Activated naive CD4-positive, alpha-beta T cell treated with anti-CD3 and anti-CD28 coated beads for 36 hours (primary cell): ENCODE measurements at regions not wholly inside any gene's neighbourhood (a gene's known extent, or its start where the extent isn't known, plus 50 kb on each side); places are given as distances from the start of the nearest gene placed in this dataset.
"Not testable (repeated sequence)": the region's sequence is repeated elsewhere in the genome, so short reads cannot be mapped to it uniquely, and the experiment has no call there.

Experiments used
- CTCF ChIA-PET: fragments of 350-600 bp; sonication (Branson Sonifier 250); formaldehyde crosslinking; loops from one replicate; lab custom pipeline; 2021; ENCODE audit warnings: antibody characterized with exemption; lab: Charles Lee
- DNase-seq: peaks from one replicate; pipeline ENCODE4 v3.0.0-alpha.2; 2020
- H3K27ac Mint-ChIP-seq: one replicate; pipeline ENCODE4 v1.8.0; 2021; ENCODE audit warnings: mild to moderate bottlenecking, mixed read lengths
- H3K27me3 Mint-ChIP-seq: one replicate; pipeline ENCODE4 v1.8.0; 2021; ENCODE audit warnings: low read depth, mixed read lengths
- H3K36me3 Mint-ChIP-seq: one replicate; pipeline ENCODE4 v1.8.0; 2021; ENCODE audit warnings: low read depth, mixed read lengths
- H3K4me1 Mint-ChIP-seq: one replicate; pipeline ENCODE4 v1.8.0; 2021; ENCODE audit warnings: low read depth, mixed read lengths
- H3K4me3 Mint-ChIP-seq: one replicate; pipeline ENCODE4 v1.8.0; 2021; ENCODE audit warnings: mild to moderate bottlenecking, moderate library complexity, mixed read lengths
- H3K9me3 Mint-ChIP-seq: one replicate; pipeline ENCODE4 v1.8.0; 2021; ENCODE audit warnings: mixed read lengths
- intact Hi-C: fragments of 100-400 bp; cut with micrococcal nuclease; formaldehyde crosslinking; loops from one replicate; pipeline ENCODE4 v1.15.1; 2023

DNA sequence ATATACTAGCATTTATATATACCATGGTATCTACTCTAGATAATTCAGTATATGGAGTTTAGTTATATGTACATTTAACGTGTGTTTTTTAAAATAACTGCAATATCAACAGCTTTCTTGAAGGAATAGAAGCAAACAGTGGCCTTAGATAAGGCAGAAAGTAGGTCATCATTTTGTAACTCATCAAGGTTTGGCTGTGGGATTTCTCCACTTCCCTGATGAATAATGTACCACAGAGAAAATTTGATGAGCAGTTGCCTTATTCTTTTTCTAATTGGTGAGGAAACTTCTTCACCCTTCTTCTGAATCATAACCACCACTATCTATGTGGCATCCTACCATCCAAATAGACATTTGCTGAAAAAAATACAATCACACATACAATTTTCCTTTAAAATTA, 590.2 kb upstream of the SPRY2 start:
- no peak overlapping the region for H3K27ac Mint-ChIP-seq
- intact Hi-C loops, result no loop called here
- no peaks in the 10 kb centered on the region for H3K36me3 Mint-ChIP-seq
- CTCF ChIA-PET, result no interaction called here
- DNase-seq, result no peak
- peaks cover 2% of the 10 kb centered on the region for H3K9me3 Mint-ChIP-seq
- H3K4me3 Mint-ChIP-seq, result no peak overlapping the region
- H3K4me1 Mint-ChIP-seq, result no peaks in the 10 kb centered on the region
- no peaks in the 10 kb centered on the region for H3K27me3 Mint-ChIP-seq

DNA sequence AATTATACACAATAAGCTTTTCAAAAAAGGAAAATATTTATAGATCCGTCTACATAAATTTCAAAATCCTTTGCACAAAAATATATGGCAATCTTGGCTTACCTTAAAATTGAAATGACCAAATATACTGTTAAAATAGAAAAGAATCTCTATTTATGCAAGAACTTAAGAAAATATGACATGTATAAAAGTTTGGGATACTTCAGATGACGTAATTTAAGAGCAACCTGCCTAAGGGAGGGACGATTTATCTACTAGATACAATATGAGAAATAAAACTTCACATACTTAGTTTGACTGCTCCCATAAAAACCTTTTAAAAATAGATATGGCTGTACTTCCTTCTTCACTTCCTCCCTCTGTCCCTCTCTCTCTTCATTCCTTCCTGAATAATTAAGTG, 587.3 kb upstream of the SPRY2 start:
- no peak overlapping the region for H3K27ac Mint-ChIP-seq
- H3K27me3 Mint-ChIP-seq, result no peaks in the 10 kb centered on the region
- no peak for DNase-seq

DNA sequence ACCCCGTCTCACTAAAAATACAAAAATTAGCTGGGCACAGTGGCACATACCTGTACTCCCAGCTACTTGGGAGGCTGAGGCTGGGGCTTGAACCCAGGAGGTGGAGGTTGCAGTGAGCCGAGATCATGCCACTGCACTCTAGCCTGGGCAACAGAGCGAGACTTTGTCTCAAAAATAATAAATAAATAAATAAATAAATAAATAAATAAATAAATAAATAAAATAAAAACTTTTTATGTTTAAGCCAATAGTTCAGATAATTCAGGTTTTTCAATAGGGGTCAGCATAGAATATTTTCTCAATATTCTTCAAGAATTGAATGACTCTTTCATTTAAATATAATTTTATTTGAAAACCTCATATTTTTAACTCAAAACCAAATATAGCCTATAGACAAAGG, 585.1 kb upstream of the SPRY2 start:
- intact Hi-C loops, DNase-seq, H3K27ac Mint-ChIP-seq, H3K4me3 Mint-ChIP-seq, CTCF ChIA-PET, H3K27me3 Mint-ChIP-seq, H3K9me3 Mint-ChIP-seq, H3K36me3 Mint-ChIP-seq, H3K4me1 Mint-ChIP-seq: not testable (repeated sequence)

More for the DNA sequence above, 587.3 kb upstream of the SPRY2 start:
- CTCF ChIA-PET, result no interaction called here
- intact Hi-C loops, result no loop called here
- H3K9me3 Mint-ChIP-seq, result peaks cover under 1% of the 10 kb centered on the region
- H3K4me1 Mint-ChIP-seq, result no peaks in the 10 kb centered on the region
- no peaks in the 10 kb centered on the region for H3K36me3 Mint-ChIP-seq
- no peak overlapping the region for H3K4me3 Mint-ChIP-seq

DNA sequence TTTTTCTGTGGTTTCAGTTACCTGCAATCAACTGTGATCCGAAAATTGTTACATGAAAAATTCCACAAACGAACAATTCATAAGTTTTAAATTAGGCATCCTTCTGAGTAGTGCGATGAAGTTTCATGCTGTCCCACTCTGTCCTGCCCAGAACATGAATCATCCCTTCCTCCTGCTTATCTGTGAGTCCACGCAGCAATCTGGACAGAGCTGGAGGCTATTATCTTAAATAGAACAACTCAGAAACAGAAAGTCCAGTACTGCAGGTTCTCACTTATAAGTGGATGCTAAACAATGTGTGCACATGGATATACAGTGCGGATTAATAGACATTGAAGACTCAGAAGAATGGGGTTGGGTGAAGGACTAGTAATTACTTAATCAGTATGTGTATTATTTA, 583.7 kb upstream of the SPRY2 start:
- DNase-seq, result no peak
- CTCF ChIA-PET, result interaction anchor here (0.6 kb wide), 1 partner anchor 1087 kb away, joined by 4 read pairs; no protein-coding TSS in a partner anchor
- no peaks in the 10 kb centered on the region for H3K9me3 Mint-ChIP-seq
- H3K36me3 Mint-ChIP-seq, result no peaks in the 10 kb centered on the region
- H3K27me3 Mint-ChIP-seq, result no peaks in the 10 kb centered on the region
- H3K4me1 Mint-ChIP-seq, result no peaks in the 10 kb centered on the region
- no peak overlapping the region for H3K4me3 Mint-ChIP-seq
- no peak overlapping the region for H3K27ac Mint-ChIP-seq
- intact Hi-C loops, result no loop called here

DNA sequence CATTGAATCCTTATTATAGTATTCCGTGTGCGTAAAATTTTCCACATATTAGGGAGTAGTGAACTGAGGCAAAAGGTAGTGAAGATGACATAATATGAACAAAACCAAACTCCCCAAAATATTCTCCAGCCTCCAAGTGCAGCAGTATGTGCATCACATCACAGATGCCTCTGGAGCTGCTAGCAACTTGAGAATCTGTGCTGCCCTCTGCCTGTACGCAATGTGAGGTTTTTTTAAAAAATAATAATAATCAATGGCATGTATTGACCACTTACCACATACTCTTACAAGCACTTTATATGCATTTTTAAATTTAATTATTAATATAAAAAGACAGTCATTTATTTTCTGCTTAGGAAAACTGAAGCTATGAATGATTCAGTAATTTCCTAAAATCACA, 583.0 kb upstream of the SPRY2 start:
- no peaks in the 10 kb centered on the region for H3K27me3 Mint-ChIP-seq
- DNase-seq, result no peak
- H3K4me1 Mint-ChIP-seq, result no peaks in the 10 kb centered on the region
- intact Hi-C loops, result no loop called here
- H3K27ac Mint-ChIP-seq, result no peak overlapping the region
- CTCF ChIA-PET, result interaction anchor here (0.6 kb wide), 1 partner anchor 1088 kb away, joined by 4 read pairs; no protein-coding TSS in a partner anchor
- H3K9me3 Mint-ChIP-seq, result no peaks in the 10 kb centered on the region
- no peaks in the 10 kb centered on the region for H3K36me3 Mint-ChIP-seq
- H3K4me3 Mint-ChIP-seq, result no peak overlapping the region

DNA sequence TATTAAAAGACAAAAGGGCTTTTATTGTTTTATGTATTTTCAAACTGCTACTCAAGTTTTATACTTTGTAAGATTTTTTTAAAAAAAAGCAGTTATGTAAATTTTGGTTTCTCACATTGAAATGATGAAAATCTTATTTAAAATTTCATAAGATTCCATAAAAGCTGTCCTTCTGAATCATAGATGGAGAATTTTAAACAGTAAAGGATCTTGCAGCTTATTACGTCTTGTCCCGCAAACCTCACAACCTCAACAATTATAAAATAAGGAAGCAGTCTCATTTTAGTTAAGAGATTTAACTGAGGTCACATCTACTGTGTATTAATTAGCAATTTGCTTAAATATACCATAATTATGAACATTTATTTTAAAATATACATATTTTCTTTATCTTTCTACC, 581.0 kb upstream of the SPRY2 start:
- Mint-ChIP-seq H3K4me3 (no peak overlapping the region), H3K36me3 (no peaks in the 10 kb centered on the region), H3K9me3 (no peaks in the 10 kb centered on the region), H3K27ac (no peak overlapping the region), H3K4me1 (no peaks in the 10 kb centered on the region), H3K27me3 (no peaks in the 10 kb centered on the region)
- no peak for DNase-seq
- intact Hi-C loops, result no loop called here
- CTCF ChIA-PET, result no interaction called here

DNA sequence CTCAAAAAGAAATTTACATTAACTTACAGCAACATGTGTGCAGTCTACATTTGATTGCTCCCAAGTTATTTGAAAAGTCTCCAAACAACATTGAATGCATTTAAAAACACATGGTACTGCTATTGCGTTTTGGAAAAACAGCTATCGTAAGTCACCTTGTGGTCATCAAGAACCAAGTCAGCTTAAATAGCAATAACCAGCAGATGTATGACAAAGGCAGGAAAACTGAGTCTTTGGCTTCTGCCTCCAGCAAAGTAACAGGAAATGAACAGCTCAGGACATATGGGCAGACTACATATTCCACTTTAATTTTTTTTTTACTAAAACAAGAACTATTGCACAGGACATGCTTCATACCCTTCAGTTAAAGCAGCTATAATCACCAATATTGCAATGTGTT, 580.6 kb upstream of the SPRY2 start:
- peaks cover under 1% of the 10 kb centered on the region for H3K9me3 Mint-ChIP-seq
- H3K36me3 Mint-ChIP-seq, result no peaks in the 10 kb centered on the region
- intact Hi-C loops, result no loop called here
- H3K27me3 Mint-ChIP-seq, result no peaks in the 10 kb centered on the region
- no peak overlapping the region for H3K4me3 Mint-ChIP-seq
- CTCF ChIA-PET, result no interaction called here
- H3K4me1 Mint-ChIP-seq, result no peaks in the 10 kb centered on the region
- no peak overlapping the region for H3K27ac Mint-ChIP-seq
- no peak for DNase-seq

DNA sequence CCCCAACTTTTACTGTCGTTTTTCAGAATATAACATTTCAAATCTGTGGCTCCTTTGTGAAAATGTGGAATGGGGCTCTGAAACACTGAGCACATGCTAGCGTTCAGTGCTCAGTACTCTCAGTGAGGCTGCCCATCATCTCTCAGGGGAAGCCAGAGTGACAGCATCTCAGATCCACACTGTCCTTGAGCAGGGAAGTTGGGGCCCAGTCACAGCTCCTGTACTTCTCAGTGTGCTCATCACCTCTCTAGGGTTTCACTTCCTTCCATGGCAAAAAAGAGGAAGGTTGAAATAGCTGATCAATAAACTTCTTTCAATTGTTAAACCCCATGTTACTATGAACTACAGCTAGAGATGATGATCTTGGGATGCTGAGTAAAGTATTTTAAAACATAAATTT, 565.9 kb upstream of the SPRY2 start:
- Mint-ChIP-seq H3K27me3 (no peaks in the 10 kb centered on the region), H3K4me1 (no peaks in the 10 kb centered on the region), H3K36me3 (no peaks in the 10 kb centered on the region), H3K27ac (no peak overlapping the region), H3K4me3 (no peak overlapping the region), H3K9me3 (peaks cover 3% of the 10 kb centered on the region)
- intact Hi-C loops, result no loop called here
- CTCF ChIA-PET, result interaction anchor here (0.7 kb wide), 1 partner anchor 622 kb away, joined by 3 read pairs; no protein-coding TSS in a partner anchor
- no peak for DNase-seq

DNA sequence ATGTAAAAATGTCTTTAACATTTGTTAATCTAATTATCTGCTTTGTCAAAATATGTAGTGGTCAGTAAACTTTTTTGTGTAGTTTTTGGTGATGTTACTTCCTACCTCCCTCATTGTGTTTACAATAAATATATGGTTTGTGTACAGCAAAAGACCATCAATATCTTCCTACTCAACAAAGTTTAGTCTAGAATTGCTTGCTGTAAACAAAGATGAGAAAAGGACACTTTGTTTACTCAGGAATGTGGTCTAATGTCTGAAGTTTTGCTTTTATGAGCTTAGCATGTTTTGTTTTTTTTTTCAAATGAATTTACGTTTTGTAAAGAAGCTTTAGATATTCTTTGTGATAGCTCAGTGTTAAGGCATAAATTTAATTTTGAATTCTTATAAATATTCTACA, 563.5 kb upstream of the SPRY2 start:
- no peaks in the 10 kb centered on the region for H3K9me3 Mint-ChIP-seq
- CTCF ChIA-PET, result no interaction called here
- H3K36me3 Mint-ChIP-seq, result no peaks in the 10 kb centered on the region
- H3K4me1 Mint-ChIP-seq, result no peaks in the 10 kb centered on the region
- no peak for DNase-seq
- no peaks in the 10 kb centered on the region for H3K27me3 Mint-ChIP-seq
- intact Hi-C loops, result no loop called here
- no peak overlapping the region for H3K4me3 Mint-ChIP-seq
- H3K27ac Mint-ChIP-seq, result no peak overlapping the region

DNA sequence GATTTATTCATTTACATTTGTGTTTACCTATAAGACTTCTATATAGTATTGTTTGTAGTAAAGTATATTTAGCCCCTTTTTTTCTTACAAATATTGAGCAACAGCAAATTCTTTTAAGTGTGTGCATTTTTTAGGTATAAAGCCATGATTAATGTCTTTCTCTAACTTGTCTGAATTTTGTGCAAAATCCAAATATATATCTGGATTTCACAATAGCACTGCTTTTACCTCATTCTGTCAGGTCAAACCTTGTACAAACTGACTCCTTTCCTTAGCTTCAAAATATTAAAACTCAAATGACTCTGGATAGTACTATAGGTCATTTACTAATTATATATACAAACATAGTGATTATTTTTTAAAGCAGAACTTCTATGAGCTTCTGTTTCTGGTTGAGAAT, 563.0 kb upstream of the SPRY2 start:
- no peak overlapping the region for H3K27ac Mint-ChIP-seq
- H3K4me1 Mint-ChIP-seq, result no peaks in the 10 kb centered on the region
- CTCF ChIA-PET, result no interaction called here
- no peak overlapping the region for H3K4me3 Mint-ChIP-seq
- no peaks in the 10 kb centered on the region for H3K9me3 Mint-ChIP-seq
- H3K36me3 Mint-ChIP-seq, result no peaks in the 10 kb centered on the region
- no peak for DNase-seq
- no peaks in the 10 kb centered on the region for H3K27me3 Mint-ChIP-seq
- intact Hi-C loops, result no loop called here

DNA sequence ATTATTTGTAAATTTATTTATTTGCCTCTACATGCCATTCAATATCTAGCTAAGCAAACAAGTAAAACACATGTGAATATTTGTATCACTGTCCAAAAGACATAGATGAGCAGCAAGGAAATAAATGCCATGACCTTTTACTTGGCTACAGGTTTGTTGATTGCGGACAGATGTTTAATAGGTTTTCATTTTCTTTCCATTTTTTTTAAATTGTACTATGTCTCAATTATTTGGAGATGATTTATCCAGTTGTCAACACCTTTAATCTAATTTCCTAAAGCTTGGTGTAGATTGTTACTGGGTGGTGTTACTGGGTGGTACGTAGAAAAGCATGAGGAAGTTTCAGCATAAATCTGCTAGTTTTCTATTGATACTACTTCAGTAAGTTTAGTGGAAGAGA, 560.6 kb upstream of the SPRY2 start:
- Mint-ChIP-seq H3K36me3 (no peaks in the 10 kb centered on the region), H3K27ac (no peak overlapping the region), H3K4me1 (no peaks in the 10 kb centered on the region), H3K9me3 (no peaks in the 10 kb centered on the region), H3K4me3 (no peak overlapping the region), H3K27me3 (no peaks in the 10 kb centered on the region)
- intact Hi-C loops, result no loop called here
- CTCF ChIA-PET, result no interaction called here
- DNase-seq, result no peak

DNA sequence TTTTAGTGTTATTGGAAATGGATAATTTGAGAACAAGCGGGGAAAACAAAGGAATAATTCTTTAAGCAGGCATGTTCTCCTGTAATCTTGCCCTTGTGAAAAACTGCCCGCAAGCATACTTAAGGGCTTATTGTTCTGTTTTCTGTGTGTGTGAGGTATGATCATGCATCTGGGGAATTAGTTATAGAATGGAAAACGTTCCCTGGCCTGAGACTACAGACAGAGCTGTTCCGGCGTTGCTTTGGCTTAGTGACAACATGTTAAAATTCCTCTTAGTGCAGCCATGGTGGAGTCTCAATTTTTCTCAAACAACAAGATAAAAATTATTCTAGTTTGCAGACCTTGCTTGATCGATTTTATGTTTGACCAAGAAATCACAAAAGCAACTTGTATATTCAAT, 560.2 kb upstream of the SPRY2 start:
- Mint-ChIP-seq H3K4me3 (no peak overlapping the region), H3K4me1 (no peaks in the 10 kb centered on the region), H3K27ac (no peak overlapping the region), H3K27me3 (no peaks in the 10 kb centered on the region), H3K36me3 (no peaks in the 10 kb centered on the region), H3K9me3 (no peaks in the 10 kb centered on the region)
- no peak for DNase-seq
- CTCF ChIA-PET, result no interaction called here
- intact Hi-C loops, result no loop called here

DNA sequence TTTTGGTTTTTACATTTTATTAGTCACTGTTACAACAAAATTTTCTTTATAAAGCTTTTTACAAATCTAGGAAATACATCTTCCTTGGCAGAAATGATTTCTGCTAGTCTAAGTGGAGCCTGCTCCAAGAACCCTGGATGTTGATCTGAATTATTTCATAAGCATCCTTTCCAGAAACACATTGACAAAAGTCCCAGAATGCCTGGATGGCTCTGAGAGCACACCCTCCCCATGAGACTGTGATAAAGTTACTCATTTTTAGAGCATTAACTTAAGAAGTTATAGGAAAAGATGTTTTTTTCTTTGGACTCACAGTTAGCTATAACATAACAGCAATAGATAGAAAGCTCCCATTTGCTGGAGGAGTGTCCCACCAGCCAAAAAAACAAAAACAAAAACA, 559.6 kb upstream of the SPRY2 start:
- Mint-ChIP-seq H3K9me3 (no peaks in the 10 kb centered on the region), H3K4me1 (no peaks in the 10 kb centered on the region), H3K4me3 (no peak overlapping the region), H3K27me3 (no peaks in the 10 kb centered on the region), H3K36me3 (no peaks in the 10 kb centered on the region), H3K27ac (no peak overlapping the region)
- intact Hi-C loops, result no loop called here
- CTCF ChIA-PET, result no interaction called here
- no peak for DNase-seq

DNA sequence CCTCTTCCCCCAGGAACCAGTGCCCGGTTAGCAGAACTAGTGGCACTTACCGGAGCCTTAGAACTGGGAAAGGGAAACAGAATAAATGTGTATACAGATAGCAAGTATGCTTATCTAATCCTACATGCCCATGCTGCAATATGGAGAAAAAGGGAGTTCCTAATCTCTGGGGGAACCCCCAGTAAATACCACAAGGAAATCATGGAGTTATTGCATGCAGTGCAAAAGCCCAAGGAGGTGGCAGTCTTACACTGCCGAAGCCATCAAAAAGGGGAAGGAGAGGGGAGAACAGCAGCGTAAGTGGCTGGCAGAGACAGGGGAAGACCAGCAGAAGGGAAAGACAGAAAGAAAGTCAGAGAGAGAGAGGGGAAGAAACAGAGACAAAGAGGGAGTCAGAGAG, 556.7 kb upstream of the SPRY2 start:
- CTCF ChIA-PET, H3K9me3 Mint-ChIP-seq, H3K4me1 Mint-ChIP-seq, H3K27me3 Mint-ChIP-seq, H3K27ac Mint-ChIP-seq, H3K36me3 Mint-ChIP-seq, intact Hi-C loops, DNase-seq, H3K4me3 Mint-ChIP-seq: not testable (repeated sequence)
